ENCODE measurements at regions not wholly inside any gene's neighbourhood (a gene's known extent, or its start where the extent isn't known, plus 50 kb on each side); places are given as distances from the start of the nearest gene placed in this dataset.

DNA sequence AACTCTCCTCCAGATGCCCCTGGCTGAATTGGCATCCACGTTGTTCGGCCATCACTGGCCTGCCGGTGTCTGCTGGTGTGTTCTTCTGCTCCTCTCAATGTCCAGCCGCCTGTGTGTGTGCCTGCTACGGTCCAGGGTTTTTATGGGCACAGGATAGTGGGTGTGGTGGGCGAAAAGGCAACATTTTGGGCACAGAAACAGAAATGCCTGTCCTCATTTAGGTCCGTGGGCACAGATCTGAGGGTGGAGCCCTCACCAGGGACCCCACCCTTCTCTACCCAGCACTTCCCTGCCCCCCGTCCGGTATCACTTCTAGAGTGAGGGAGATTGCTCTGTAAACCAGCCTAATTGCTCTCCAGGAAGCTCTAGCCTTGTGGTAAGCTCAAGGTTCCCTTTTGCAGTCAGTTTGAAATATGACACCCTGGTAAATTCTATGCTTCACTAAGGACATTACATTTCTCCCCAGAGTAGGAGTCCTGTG, 410.1 kb downstream of the MAT2B start:
- TF ChIP-seq, protein P1, sequence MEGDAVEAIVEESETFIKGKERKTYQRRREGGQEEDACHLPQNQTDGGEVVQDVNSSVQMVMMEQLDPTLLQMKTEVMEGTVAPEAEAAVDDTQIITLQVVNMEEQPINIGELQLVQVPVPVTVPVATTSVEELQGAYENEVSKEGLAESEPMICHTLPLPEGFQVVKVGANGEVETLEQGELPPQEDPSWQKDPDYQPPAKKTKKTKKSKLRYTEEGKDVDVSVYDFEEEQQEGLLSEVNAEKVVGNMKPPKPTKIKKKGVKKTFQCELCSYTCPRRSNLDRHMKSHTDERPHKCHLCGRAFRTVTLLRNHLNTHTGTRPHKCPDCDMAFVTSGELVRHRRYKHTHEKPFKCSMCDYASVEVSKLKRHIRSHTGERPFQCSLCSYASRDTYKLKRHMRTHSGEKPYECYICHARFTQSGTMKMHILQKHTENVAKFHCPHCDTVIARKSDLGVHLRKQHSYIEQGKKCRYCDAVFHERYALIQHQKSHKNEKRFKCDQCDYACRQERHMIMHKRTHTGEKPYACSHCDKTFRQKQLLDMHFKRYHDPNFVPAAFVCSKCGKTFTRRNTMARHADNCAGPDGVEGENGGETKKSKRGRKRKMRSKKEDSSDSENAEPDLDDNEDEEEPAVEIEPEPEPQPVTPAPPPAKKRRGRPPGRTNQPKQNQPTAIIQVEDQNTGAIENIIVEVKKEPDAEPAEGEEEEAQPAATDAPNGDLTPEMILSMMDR (IDR thresholded peaks at IDR 0.05; ENCODE audit: poor library complexity, severe bottlenecking) = no peak
- TF ChIP-seq, protein P2, sequence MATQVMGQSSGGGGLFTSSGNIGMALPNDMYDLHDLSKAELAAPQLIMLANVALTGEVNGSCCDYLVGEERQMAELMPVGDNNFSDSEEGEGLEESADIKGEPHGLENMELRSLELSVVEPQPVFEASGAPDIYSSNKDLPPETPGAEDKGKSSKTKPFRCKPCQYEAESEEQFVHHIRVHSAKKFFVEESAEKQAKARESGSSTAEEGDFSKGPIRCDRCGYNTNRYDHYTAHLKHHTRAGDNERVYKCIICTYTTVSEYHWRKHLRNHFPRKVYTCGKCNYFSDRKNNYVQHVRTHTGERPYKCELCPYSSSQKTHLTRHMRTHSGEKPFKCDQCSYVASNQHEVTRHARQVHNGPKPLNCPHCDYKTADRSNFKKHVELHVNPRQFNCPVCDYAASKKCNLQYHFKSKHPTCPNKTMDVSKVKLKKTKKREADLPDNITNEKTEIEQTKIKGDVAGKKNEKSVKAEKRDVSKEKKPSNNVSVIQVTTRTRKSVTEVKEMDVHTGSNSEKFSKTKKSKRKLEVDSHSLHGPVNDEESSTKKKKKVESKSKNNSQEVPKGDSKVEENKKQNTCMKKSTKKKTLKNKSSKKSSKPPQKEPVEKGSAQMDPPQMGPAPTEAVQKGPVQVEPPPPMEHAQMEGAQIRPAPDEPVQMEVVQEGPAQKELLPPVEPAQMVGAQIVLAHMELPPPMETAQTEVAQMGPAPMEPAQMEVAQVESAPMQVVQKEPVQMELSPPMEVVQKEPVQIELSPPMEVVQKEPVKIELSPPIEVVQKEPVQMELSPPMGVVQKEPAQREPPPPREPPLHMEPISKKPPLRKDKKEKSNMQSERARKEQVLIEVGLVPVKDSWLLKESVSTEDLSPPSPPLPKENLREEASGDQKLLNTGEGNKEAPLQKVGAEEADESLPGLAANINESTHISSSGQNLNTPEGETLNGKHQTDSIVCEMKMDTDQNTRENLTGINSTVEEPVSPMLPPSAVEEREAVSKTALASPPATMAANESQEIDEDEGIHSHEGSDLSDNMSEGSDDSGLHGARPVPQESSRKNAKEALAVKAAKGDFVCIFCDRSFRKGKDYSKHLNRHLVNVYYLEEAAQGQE (IDR thresholded peaks at IDR 0.05; ENCODE audit: borderline replicate concordance) = no peak
- no peak for TF ChIP-seq MXI1 (conservative IDR thresholded peaks at IDR 0.05; ENCODE audit: poor library complexity, severe bottlenecking)
- no peak for TF ChIP-seq POLR2AphosphoS5 (IDR thresholded peaks at IDR 0.05)
- TF ChIP-seq EZH2 (IDR thresholded peaks at IDR 0.05; ENCODE audit: borderline replicate concordance, insufficient read depth, low read length, poor library complexity, severe bottlenecking) = no peak
- TF ChIP-seq SMC3 (conservative IDR thresholded peaks at IDR 0.05; ENCODE audit: poor library complexity) = no peak
- TF ChIP-seq RAD21 (conservative IDR thresholded peaks at IDR 0.05) = no peak
- TF ChIP-seq TAF1 (IDR thresholded peaks at IDR 0.05; ENCODE audit: low read depth) = no peak
- TF ChIP-seq EP300 (conservative IDR thresholded peaks at IDR 0.05; ENCODE audit: poor library complexity, severe bottlenecking) = no peak
